H1 (cell line): ENCODE measurements at regions not wholly inside any gene's neighbourhood (a gene's known extent, or its start where the extent isn't known, plus 50 kb on each side); places are given as distances from the start of the nearest gene placed in this dataset.

Experiments
- ATF3 ChIP-seq: IDR thresholded peaks from 2 replicates; pipeline ENCODE4 v1.6.1; 2011; ENCODE audit warnings: low read depth, mild to moderate bottlenecking, low read length; ENCODE audit not compliant: insufficient read depth
- CTCF ChIP-seq, 3 experiments: IDR thresholded peaks; 1 replicate in 2 of 3; 2 replicates in 1 of 3; pipeline versions ENCODE4 v1.5.1 to v1.6.1; 2011; ENCODE audit warnings: low read length in 3 of 3, mild to moderate bottlenecking in 3 of 3, inconsistent platforms in 2 of 3, low read depth in 1 of 3, moderate library complexity in 1 of 3; ENCODE audit not compliant: insufficient read depth in 1 of 3; ENCODE audit errors: control extremely low read depth in 1 of 3
- EP300 ChIP-seq, 2 experiments: IDR thresholded peaks; 1 replicate in 1 of 2; 2 replicates in 1 of 2; pipeline ENCODE4 v1.6.1; 2011 to 2012; ENCODE audit warnings: low read depth in 2 of 2, low read length in 2 of 2, mild to moderate bottlenecking in 2 of 2, borderline replicate concordance in 1 of 2, inconsistent platforms in 1 of 2, moderate library complexity in 1 of 2
- JUND ChIP-seq: IDR thresholded peaks from 2 replicates; pipeline ENCODE4 v1.6.1; 2011; ENCODE audit warnings: mild to moderate bottlenecking, improper control_type of control experiment, low read length
- KDM1A ChIP-seq: fragments of 200-600, 300-600 bp; sonication (generic); IDR thresholded peaks from 2 replicates; pipeline ENCODE4 v1.7.1; 2016; ENCODE audit warnings: mild to moderate bottlenecking, low read length, borderline replicate concordance
- POLR2A ChIP-seq, 2 experiments: IDR thresholded peaks; 1 replicate in 1 of 2; 2 replicates in 1 of 2; pipeline ENCODE4 v1.6.1; 2011; ENCODE audit warnings: low read depth in 2 of 2, low read length in 2 of 2, mild to moderate bottlenecking in 2 of 2; ENCODE audit errors: control extremely low read depth in 1 of 2
- TBP ChIP-seq: IDR thresholded peaks from 2 replicates; pipeline ENCODE4 v1.6.1; 2011; ENCODE audit warnings: low read depth, low read length, improper control_type of control experiment

- TF ChIP-seq EP300 (IDR thresholded peaks at IDR 0.05; ENCODE audit: borderline replicate concordance in 1 of 2, low read depth in 2 of 2, low read length in 2 of 2) = no peak
- TF ChIP-seq CTCF (IDR thresholded peaks at IDR 0.05; ENCODE audit: control extremely low read depth in 1 of 3, insufficient read depth in 1 of 3, low read depth in 1 of 3, low read length in 3 of 3) = no peak
- TF ChIP-seq JUND = no peak
- TF ChIP-seq KDM1A = no peak
- no peak for TF ChIP-seq ATF3
- no peak for TF ChIP-seq POLR2A (IDR thresholded peaks at IDR 0.05; ENCODE audit: control extremely low read depth in 1 of 2, low read depth in 2 of 2, low read length in 2 of 2)
- TF ChIP-seq TBP = no peak
These were observed 602.4 kb downstream of the AJAP1 start for GRCh38 chr1:5256793-5257192.
